AG04449 (cell line): ENCODE measurements at regions not wholly inside any gene's neighbourhood (a gene's known extent, or its start where the extent isn't known, plus 50 kb on each side); places are given as distances from the start of the nearest gene placed in this dataset.
"Not testable (repeated sequence)": the region's sequence is repeated elsewhere in the genome, so short reads cannot be mapped to it uniquely, and the experiment has no call there.

Experiments
- CTCF ChIA-PET: fragments of 350-600 bp; formaldehyde crosslinking; extraction: SDS; loops from one replicate; lab custom pipeline; 2021; ENCODE audit warnings: antibody characterized with exemption; lab: Yijun Ruan, JAX
- POLR2A ChIA-PET: fragments of 400-600, 350-600 bp; formaldehyde crosslinking; extraction: SDS; loops from one replicate; lab custom pipeline; 2020; ENCODE audit warnings: antibody characterized with exemption, inconsistent platforms; lab: Yijun Ruan, JAX
- DNase-seq: peaks from one replicate; pipeline ENCODE4 v3.0.0-alpha.2; 2010; ENCODE audit warnings: low read depth, low spot score
- H3K4me3 ChIP-seq: 2 replicates; pipeline ENCODE4 v1.5.1; 2011; ENCODE audit warnings: low read depth, mild to moderate bottlenecking, control low read depth, low read length
- CTCF ChIP-seq: IDR thresholded peaks from one replicate; pipeline ENCODE4 v1.5.1; 2011; ENCODE audit warnings: mild to moderate bottlenecking, moderate library complexity, low read length, control low read depth, inconsistent platforms; ENCODE audit not compliant: insufficient read depth; ENCODE audit errors: missing control alignments

GRCh38 chr1:90348934-90349333 lies 354.0 kb downstream of the ZNF326 start:
- POLR2A ChIA-PET: no interaction called here
- CTCF ChIA-PET: no interaction called here
- TF ChIP-seq CTCF: no peak
- no peak for DNase-seq
- no peak overlapping the region for H3K4me3 ChIP-seq

GRCh38 chr1:90348459-90348858 lies 353.5 kb downstream of the ZNF326 start:
- DNase-seq, H3K4me3 ChIP-seq, POLR2A ChIA-PET, CTCF ChIA-PET: not testable (repeated sequence)

GRCh38 chr1:90347366-90347765 lies 352.5 kb downstream of the ZNF326 start:
- no peak for DNase-seq
- no peak overlapping the region for H3K4me3 ChIP-seq
- ChIA-PET POLR2A (no interaction called here), CTCF (no interaction called here)
- TF ChIP-seq CTCF: no peak

GRCh38 chr1:90346757-90347156 lies 351.8 kb downstream of the ZNF326 start:
- H3K4me3 ChIP-seq: no peak overlapping the region
- ChIA-PET CTCF (no interaction called here), POLR2A (no interaction called here)
- no peak for DNase-seq
- TF ChIP-seq CTCF: no peak

- no peak for TF ChIP-seq CTCF
- CTCF ChIA-PET: no interaction called here
- no peak for DNase-seq
- POLR2A ChIA-PET: no interaction called here
- no peak overlapping the region for H3K4me3 ChIP-seq
Observed at GRCh38 chr1:90346349-90346748, 351.4 kb downstream of the ZNF326 start.

GRCh38 chr1:90344963-90345730 lies 350.2 kb downstream of the ZNF326 start:
- ChIA-PET POLR2A (no interaction called here), CTCF (no interaction called here)
- DNase-seq: no peak
- H3K4me3 ChIP-seq: no peak overlapping the region
- TF ChIP-seq CTCF: no peak

GRCh38 chr1:90341516-90341915 lies 346.6 kb downstream of the ZNF326 start:
- ChIA-PET CTCF (no interaction called here), POLR2A (no interaction called here)
- no peak for DNase-seq
- H3K4me3 ChIP-seq: no peak overlapping the region
- no peak for TF ChIP-seq CTCF
